Lower leg skin (tissue), 4 donors: ENCODE measurements at regions not wholly inside any gene's neighbourhood (a gene's known extent, or its start where the extent isn't known, plus 50 kb on each side); places are given as distances from the start of the nearest gene placed in this dataset.

Experiments
- DNase-seq, 2 donors: peaks; one replicate each; pipeline ENCODE4 v3.0.0-alpha.2; 2019; ENCODE audit warnings: low spot score in 2 of 2
- H3K4me3 ChIP-seq: fragments of 200-600 bp; sonication (generic); 2 replicates; pipeline ENCODE4 v1.5.1; 2017; ENCODE audit warnings: mild to moderate bottlenecking, low read depth; ENCODE audit not compliant: poor library complexity, severe bottlenecking
- CTCF ChIP-seq, 3 donors: fragments of 450-650 bp; IDR thresholded peaks; one replicate each; pipeline ENCODE4 v1.5.1; 2016; ENCODE audit warnings: antibody characterized with exemption in 3 of 3, mild to moderate bottlenecking in 3 of 3, moderate library complexity in 2 of 3
- POLR2A ChIP-seq, 2 donors: fragments of 450-650 bp; IDR thresholded peaks; one replicate each; pipeline ENCODE4 v1.6.1; 2016 to 2017; ENCODE audit warnings: antibody characterized with exemption in 2 of 2, mild to moderate bottlenecking in 1 of 2, moderate library complexity in 1 of 2
- WGBS, 2 donors: methylation state at CpG; one replicate each; pipeline ENCODE4 v1.1.5; 2018; 5-methylcytosine and 5-hydroxymethylcytosine counted together
- intact Hi-C: fragments of 100-400 bp; cut with DNase I; formaldehyde crosslinking; loops from one replicate; pipeline ENCODE4 v1.15.0; 2023; ENCODE audit warnings: low total_unique reads

DNA sequence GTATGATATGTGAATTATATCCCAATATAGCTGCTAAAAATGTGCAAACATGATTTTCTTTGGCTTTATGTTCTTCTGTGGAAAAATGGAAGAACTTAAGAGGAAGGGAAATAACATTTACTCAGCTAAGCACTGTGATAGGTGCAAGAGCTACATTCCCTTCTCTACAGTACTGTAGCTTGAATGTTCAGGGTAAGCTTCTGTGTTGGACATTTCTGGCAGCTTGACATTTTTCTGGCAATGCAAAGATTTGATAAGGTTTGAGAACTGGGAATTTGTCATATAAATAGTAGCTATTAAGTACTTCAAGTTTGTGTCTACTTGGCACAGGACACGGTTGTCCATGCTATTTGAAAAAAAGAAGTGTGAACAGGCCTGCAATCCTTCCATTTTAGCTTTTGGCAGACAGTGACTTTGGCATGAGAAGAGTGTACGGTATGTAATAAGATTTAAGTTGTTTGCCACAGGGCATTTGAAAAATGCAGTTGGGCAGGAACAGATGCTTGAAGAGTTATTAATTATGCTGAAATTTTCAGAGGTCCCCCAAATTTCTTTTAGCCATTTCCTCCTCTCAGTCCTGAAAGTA is 77.6 kb downstream of the KIF4B start:
- TF ChIP-seq CTCF (IDR thresholded peaks at IDR 0.05), result no peak
- TF ChIP-seq POLR2A (IDR thresholded peaks at IDR 0.05), result no peak
- WGBS, 2 donors, result 26 to 33% methylated on average over 2 of the region's 2 CpGs
- no peak overlapping the region for H3K4me3 ChIP-seq
- intact Hi-C loops, result no loop called here
- no peak for DNase-seq

- intact Hi-C loops, result no loop called here
- DNase-seq, result no peak
- 66 to 68% methylated on average over 2 of the region's 2 CpGs for WGBS, 2 donors
These were observed 78.5 kb downstream of the KIF4B start for GRCh38 chr5:155091768-155092717.

DNA sequence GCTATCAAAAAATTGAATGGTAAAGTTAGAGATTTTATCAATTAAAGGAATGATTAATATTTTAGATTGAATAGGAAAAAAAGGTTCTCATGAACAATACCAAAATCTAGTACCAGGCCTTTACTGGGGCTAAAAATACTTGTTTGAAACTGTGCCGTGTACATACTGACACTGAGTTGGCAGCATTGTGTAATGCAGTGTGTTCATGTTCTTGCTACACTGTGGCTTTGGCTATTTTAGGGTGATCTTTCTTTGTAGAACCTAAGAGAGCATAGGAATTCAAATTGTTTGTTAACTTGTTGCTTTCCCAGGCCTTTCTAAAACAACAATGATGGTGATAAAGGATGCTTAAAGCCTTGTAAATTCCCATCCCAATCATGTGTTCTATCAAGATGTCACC is 80.9 kb downstream of the KIF4B start:
- no peak overlapping the region for H3K4me3 ChIP-seq
- TF ChIP-seq POLR2A (IDR thresholded peaks at IDR 0.05) (no peak), CTCF (IDR thresholded peaks at IDR 0.05) (no peak)
- WGBS, 2 donors, result 82 to 83% methylated on average over 1 of the region's 1 CpG
- DNase-seq, result no peak
- intact Hi-C loops, result no loop called here

More at GRCh38 chr5:155091768-155092717, 78.5 kb downstream of the KIF4B start:
- no peak overlapping the region for H3K4me3 ChIP-seq
- TF ChIP-seq CTCF (IDR thresholded peaks at IDR 0.05) (no peak), POLR2A (IDR thresholded peaks at IDR 0.05) (no peak)

DNA sequence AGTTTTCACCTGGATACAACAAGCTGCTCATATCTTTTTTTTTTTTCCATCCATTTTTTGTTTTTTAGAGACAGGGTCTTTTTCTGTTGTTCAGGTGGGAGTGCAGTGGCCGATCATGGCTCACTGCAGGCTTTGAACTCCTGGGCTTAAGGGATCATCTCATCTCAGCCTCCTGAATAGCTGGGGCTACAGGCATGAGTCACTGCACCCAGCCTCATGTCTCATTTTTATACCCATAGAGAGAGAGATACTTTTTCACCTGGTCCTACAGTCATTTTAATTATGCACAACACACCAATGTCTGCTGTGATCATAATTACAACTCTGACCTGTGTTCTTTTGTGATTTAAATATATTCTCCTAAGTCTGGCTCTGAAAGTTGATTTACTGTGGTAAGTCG is 84.4 kb downstream of the KIF4B start:
- no peak overlapping the region for H3K4me3 ChIP-seq
- TF ChIP-seq CTCF (IDR thresholded peaks at IDR 0.05) (no peak), POLR2A (IDR thresholded peaks at IDR 0.05) (no peak)
- DNase-seq, result no peak
- 71 to 73% methylated on average over 2 of the region's 2 CpGs for WGBS, 2 donors
- intact Hi-C loops, result no loop called here

- intact Hi-C loops, result no loop called here
- no peak for DNase-seq
- TF ChIP-seq POLR2A (IDR thresholded peaks at IDR 0.05) (no peak), CTCF (IDR thresholded peaks at IDR 0.05) (no peak)
- no peak overlapping the region for H3K4me3 ChIP-seq
- WGBS, 2 donors, result 72 to 82% methylated on average over 1 of the region's 1 CpG
These were observed 84.9 kb downstream of the KIF4B start for GRCh38 chr5:155098433-155098832.
